GM18519 (cell line): ENCODE measurements at regions not wholly inside any gene's neighbourhood (a gene's known extent, or its start where the extent isn't known, plus 50 kb on each side); places are given as distances from the start of the nearest gene placed in this dataset.

Experiments used
- ATAC-seq: cut with Tn5 transposase; IDR thresholded peaks from one replicate; pipeline ENCODE4 v1.9.1; 2021; ENCODE audit warnings: mild to moderate bottlenecking, moderate library complexity; ENCODE audit not compliant: unreplicated experiment, low FRiP score

- ATAC-seq, result no peak
These were observed 141.0 kb downstream of the MRPL14 start for GRCh38 chr6:43986177-43986825.

- no peak for ATAC-seq
These were observed 141.9 kb downstream of the MRPL14 start for GRCh38 chr6:43985329-43985728.

GRCh38 chr6:43984442-43985321 is 142.6 kb downstream of the MRPL14 start:
- no peak for ATAC-seq

GRCh38 chr6:43983632-43984031 is 143.6 kb downstream of the MRPL14 start:
- ATAC-seq, result no peak

- no peak for ATAC-seq
These were observed 144.1 kb downstream of the MRPL14 start for GRCh38 chr6:43983191-43983590.

GRCh38 chr6:43982084-43982625 is 145.1 kb downstream of the MRPL14 start:
- no peak for ATAC-seq

- ATAC-seq, result no peak
These were observed 145.8 kb downstream of the MRPL14 start for GRCh38 chr6:43981363-43981990.

- ATAC-seq, result no peak
These were observed 147.1 kb downstream of the MRPL14 start for GRCh38 chr6:43980004-43980795.

GRCh38 chr6:43979525-43979924 is 147.7 kb downstream of the MRPL14 start:
- ATAC-seq, result no peak

GRCh38 chr6:43978473-43979346 is 148.5 kb downstream of the MRPL14 start:
- no peak for ATAC-seq

GRCh38 chr6:43977404-43978111 is 149.7 kb downstream of the MRPL14 start:
- ATAC-seq, result no peak

GRCh38 chr6:43976706-43977403 is 150.4 kb downstream of the MRPL14 start:
- no peak for ATAC-seq

GRCh38 chr6:43974643-43975230 is 152.5 kb downstream of the MRPL14 start:
- no peak for ATAC-seq

- ATAC-seq, result no peak
These were observed 153.9 kb downstream of the MRPL14 start for GRCh38 chr6:43973357-43973756.

- ATAC-seq, result no peak
These were observed 154.3 kb downstream of the MRPL14 start for GRCh38 chr6:43972913-43973300.

- ATAC-seq, result no peak
These were observed 154.9 kb downstream of the MRPL14 start for GRCh38 chr6:43972179-43972912.

- ATAC-seq, result no peak
These were observed 155.5 kb downstream of the MRPL14 start for GRCh38 chr6:43971776-43972126.
